22Rv1 (cell line): ENCODE measurements at regions not wholly inside any gene's neighbourhood (a gene's known extent, or its start where the extent isn't known, plus 50 kb on each side); places are given as distances from the start of the nearest gene placed in this dataset.
"Not testable (repeated sequence)": the region's sequence is repeated elsewhere in the genome, so short reads cannot be mapped to it uniquely, and the experiment has no call there.

Source experiments
- CTCF ChIP-seq: fragments of 450-650 bp; IDR thresholded peaks from 2 replicates; pipeline ENCODE4 v1.5.1; 2017; ENCODE audit warnings: mild to moderate bottlenecking
- ZFX ChIP-seq: fragments of 450-650 bp; IDR thresholded peaks from 2 replicates; pipeline ENCODE4 v1.6.1; 2017; ENCODE audit warnings: antibody characterized with exemption, borderline replicate concordance

DNA sequence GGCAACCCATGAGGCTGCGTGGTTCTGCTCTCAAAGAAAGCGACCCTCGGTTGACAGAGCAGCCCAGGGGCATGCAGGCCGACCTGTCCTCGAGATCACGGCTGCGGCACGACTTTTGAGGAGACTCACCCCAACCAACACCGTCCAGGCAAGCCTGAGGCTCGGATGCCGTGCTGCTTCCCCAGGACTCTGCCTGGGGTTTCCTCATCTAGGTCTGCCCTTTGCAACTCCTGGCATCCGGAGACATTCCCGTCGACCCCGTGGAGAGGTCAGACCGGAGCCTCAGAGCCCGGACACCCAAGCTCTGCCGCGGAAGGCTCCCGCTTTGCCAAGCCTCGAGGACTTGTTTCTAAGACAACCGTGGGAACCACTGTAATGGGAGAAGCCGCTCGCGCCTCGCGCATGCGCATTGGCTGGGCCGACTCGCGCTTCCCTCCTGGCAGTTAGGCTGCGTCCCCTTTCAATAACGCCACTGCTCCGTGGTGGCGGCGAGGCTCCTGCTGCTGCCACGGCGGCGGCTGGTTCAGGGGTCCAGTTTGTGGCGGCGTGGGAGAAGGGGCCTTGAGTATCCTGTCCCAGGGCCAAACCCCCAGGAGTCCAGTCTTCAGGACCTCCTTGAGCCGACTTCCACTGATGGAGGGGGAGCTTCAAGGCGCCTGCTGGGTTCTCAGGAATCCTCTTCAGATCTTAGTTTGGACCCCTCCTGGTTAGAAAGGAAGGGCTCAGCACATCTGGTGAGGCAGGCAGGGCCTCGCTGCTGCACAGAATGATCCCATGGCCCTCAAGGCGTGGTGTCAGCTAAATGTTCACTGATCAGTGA, 101.7 kb upstream of the ZNF337 start:
- TF ChIP-seq CTCF, ZFX: not testable (repeated sequence)
